Hypothalamus (tissue), 51 donors: ENCODE measurements at regions not wholly inside any gene's neighbourhood (a gene's known extent, or its start where the extent isn't known, plus 50 kb on each side); places are given as distances from the start of the nearest gene placed in this dataset.
A peak's percentile ranks its signal among the peaks of the same experiment; 100 is the strongest.
"Not testable (repeated sequence)": the region's sequence is repeated elsewhere in the genome, so short reads cannot be mapped to it uniquely, and the experiment has no call there.

Source experiments
- DNase-seq, 51 donors: peaks; one replicate each; lab custom pipeline; 2025; lab: John Stamatoyannopoulos, UW

GRCh38 chr4:79620617-79621016 is 212.6 kb upstream of the GK2 start:
- DNase-seq = no peak

DNA sequence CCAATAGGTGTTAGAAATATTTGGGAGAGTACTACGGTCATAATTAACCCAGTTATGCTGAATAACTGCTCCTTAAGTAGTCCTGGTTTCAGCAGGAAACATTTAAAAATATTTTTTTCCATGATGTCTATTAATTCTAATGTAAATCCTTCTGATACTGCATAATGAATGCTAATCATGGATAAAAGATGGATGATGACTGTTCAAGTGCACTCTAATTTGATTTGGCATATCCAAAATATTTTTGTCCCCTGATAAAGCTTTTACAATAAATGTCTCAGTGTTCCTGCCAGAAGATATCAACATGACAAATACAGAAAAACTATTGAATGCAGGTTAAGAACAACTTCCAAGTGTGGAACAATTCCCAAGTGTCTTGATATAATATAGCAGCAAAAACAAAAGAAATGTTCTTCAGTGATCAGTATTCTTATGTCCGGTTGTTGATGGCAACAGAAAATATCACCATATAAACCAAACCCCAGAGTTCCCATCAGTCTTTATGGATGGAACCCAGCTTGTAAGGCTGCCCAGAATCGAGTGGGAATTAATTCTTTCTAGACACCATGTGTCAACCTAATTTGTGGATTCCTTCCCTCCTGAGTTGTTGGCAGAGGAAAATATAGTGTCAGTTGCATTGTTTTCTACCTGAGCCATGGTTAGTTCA is 205.4 kb upstream of the GK2 start:
- DNase-seq = no peak

DNA sequence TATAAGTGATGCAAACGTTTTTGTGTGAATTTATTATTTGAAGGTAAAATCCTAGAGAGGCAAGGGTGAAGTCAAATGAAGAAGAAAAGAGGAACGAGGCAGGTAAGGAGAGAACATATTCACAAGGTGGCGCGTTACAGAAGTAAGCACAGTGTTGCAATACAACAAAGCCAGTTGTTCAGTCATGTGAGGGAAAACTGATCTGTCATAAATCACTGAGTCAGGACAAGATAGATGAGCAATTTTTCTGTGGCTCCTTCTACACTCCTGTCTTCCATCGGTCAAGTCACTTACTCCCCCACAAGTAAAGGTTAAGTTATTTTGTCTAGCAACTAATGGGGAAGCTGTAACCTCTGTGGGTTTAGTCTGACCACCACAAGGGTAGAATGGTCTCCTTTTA is 203.0 kb upstream of the GK2 start:
- no peak for DNase-seq

- no peak for DNase-seq
These were observed 201.8 kb upstream of the GK2 start for GRCh38 chr4:79609817-79610216.

- DNase-seq = no peak
These were observed 200.0 kb upstream of the GK2 start for GRCh38 chr4:79607979-79608378.

DNA sequence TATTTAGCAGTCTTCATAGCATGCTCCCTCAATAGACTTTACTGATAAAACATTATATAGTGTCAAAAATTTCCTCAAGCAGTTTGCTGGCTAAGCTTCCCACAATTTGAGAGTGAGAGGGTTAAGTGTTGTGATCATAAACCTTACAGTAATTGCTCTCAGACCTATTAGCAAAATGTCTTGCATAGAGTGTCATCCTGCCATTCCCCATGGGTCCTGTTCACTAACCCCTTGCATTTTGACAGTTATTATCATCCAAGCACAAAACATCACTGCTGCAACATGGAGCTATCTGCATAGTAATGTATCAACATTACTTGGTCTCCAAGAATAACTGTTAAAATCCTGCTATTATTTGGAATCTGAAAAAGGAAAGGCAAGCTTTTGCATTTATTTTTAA is 196.1 kb upstream of the GK2 start:
- no peak for DNase-seq

- DNase-seq = no peak
These were observed 195.7 kb upstream of the GK2 start for GRCh38 chr4:79603681-79604080.

DNA sequence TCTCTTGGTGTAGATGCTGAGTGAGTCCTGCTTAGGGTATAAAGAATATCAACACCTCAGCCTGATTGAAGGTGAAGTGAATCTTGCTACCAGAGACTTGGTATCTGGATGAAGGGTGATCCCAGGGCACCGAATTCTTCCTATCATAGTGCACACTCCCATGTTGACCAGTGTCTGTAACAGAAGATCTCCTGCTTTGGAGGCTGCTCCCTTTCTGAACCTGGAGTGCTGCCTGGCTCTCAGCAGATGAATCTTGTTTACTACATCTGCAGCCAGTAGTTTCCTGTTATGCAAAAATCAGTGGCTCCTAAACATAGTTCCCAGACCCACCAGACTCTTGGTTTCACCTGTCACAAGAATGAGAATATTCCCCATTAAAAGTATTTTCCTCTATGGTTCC is 191.7 kb upstream of the GK2 start:
- no peak for DNase-seq

GRCh38 chr4:79598801-79599200 is 190.8 kb upstream of the GK2 start:
- no peak for DNase-seq

DNA sequence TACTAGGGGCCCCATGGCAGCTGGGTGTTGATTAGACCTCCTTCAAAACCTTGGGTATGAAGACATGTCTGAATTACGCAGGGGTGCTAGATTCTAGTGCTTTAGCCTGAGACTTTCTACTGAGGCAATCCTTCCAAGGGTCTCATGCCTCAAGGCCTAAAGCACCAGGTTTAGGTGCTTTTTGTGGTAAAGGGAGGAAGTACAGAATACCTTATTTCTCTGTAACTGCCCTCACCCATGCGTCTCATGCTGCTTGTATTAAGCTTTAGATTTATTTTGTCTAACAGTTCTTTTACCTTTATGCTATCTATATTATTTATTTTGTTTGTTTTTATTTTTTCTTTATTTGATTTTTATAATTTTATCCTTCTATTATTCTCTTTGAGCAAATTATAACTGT is 190.2 kb upstream of the GK2 start:
- no peak for DNase-seq

- no peak for DNase-seq
These were observed 189.2 kb upstream of the GK2 start for GRCh38 chr4:79597266-79597665.

GRCh38 chr4:79592218-79592617 is 184.2 kb upstream of the GK2 start:
- not testable (repeated sequence) for DNase-seq

- DNase-seq = no peak
These were observed 180.7 kb upstream of the GK2 start for GRCh38 chr4:79588679-79589078.

- not testable (repeated sequence) for DNase-seq
These were observed 179.2 kb upstream of the GK2 start for GRCh38 chr4:79587207-79587606.

- no peak for DNase-seq
These were observed 177.8 kb upstream of the GK2 start for GRCh38 chr4:79585834-79586233.

DNA sequence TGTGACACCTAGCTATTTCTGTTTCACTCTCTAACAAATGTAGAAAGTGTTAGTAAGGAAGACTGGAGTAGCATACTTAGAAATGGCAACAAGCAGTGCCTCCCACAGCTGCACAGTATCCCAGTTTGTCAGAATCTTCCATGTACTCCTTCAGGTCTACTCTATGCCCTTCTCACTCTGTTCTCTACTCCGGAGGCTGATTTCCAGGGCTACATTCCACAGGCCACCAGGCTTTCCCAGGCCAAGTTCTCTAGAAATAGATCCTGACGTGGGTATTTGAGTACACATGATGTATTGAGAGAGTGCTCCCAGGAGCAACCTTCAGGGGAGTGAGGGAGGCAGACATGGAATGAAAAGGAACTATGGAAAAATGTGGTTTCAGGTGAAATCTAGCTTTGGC is 177.3 kb upstream of the GK2 start:
- no peak for DNase-seq

DNA sequence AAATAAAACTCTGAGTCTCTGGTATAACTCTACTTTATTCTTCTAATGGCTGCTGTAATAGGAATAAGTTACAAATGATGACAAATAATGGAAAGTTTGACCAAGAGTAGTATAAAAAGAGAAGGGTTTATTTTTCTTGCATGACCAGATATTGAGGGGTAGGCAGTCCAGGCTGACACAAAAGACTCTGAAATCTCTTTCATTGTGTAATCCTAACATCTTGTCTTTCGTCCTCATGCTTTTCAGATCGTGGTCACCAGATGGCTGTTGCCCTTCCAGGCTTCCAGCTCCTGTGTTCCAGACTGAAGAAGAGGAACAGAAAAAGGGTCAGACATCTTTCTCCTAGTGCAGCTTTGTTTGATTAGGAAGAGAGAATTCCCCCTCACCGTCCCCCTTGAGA is 176.9 kb upstream of the GK2 start:
- no peak for DNase-seq

DNA sequence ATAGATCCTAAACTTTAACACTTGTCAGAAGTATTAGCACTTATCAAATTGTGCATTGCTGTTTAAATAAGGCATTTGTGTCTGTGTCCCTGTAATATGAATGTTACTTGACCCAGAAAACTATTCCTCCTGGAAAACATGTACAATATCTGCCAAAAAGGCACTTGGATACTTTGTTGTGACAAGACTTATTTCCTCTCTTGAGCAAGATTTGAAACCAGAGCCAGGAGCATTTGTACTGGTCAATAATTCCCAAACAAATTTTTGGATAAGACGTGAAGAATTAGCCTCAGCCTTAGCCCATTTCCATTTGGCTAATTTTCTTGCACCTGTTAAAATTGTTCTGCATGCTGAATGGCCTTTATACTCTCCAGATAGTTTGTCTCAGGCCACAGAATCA is 176.3 kb upstream of the GK2 start:
- DNase-seq = no peak

- DNase-seq = no peak
These were observed 170.6 kb upstream of the GK2 start for GRCh38 chr4:79578606-79579005.

- peak in 2 of 51 donors; percentile 1 to 2 for DNase-seq
These were observed 168.4 kb upstream of the GK2 start for GRCh38 chr4:79576429-79576753.

DNA sequence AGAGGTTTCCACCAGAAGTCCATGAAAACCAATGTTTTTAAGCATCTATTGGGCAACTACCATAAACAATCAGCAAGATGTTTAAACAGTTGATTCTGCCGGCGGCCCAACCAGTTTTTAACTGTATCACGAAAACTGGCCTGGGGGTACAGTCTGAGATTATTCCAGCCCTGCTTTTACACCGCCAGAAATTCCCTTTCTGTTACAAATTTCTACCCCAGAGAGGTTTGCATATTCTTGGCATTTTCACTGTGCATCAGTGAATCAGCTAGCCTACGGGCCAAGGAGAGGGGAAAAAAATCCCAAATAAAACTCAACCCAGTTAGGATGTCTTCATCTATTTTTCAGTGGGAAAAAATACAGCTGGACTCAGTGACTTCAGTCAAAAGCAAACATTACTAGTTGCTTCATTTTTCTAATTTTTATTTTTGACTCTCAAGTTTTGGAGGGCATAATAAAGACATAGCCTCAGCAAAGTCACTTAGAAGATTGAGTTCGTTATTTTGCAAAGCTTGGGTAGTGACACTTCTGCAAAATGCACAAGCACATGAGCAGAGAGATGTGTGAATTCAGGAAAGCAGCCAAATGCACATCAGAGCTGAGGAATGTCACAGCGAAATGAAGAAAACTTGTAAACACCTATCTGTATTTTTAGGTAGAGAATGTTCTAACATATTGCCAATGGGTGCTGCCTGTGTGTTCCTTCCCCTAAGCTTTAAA is 167.8 kb upstream of the GK2 start:
- no peak for DNase-seq

DNA sequence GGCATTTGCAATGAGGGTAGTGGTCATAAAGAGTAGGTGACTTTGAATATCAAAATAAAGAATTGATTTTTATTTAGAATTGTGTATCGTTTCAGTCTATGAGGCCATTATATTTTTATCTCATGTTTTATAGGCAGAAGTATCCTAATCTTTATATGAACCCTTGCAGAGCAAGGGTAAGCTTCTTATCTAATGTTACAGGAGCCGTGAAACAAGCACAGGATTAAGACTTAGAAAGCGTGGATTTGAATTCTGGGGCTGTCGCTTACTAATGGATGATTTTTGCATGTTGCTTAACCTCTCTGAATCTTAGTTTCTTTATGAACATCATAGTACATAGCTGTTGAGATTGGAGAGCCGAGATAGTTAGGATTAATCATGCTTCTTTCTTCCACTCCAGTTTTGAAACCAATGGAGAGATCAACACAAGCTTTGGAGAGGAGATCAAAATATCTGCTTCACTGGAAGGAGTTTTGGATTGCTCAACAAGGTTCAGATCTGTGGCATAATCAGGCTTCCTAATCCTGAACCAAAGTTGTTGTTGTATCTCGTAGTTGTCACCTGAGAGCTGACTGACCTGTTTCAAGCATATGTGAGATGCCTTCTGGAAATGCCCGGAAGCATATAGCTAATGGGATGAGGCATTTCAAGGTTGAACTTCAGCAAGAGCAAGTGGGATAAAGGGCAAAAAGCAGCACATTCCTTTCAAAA is 166.9 kb upstream of the GK2 start:
- no peak for DNase-seq
